22Rv1 (cell line): ENCODE measurements at regions not wholly inside any gene's neighbourhood (a gene's known extent, or its start where the extent isn't known, plus 50 kb on each side); places are given as distances from the start of the nearest gene placed in this dataset.

ENCODE experiments used
- ZFX ChIP-seq: fragments of 450-650 bp; IDR thresholded peaks from 2 replicates; pipeline ENCODE4 v1.6.1; 2017; ENCODE audit warnings: antibody characterized with exemption, borderline replicate concordance
- TF ChIP-seq, protein P1 (sequence below): fragments of 450-650 bp; IDR thresholded peaks from 2 replicates; pipeline ENCODE4 v1.5.1; 2017; ENCODE audit warnings: mild to moderate bottlenecking

DNA sequence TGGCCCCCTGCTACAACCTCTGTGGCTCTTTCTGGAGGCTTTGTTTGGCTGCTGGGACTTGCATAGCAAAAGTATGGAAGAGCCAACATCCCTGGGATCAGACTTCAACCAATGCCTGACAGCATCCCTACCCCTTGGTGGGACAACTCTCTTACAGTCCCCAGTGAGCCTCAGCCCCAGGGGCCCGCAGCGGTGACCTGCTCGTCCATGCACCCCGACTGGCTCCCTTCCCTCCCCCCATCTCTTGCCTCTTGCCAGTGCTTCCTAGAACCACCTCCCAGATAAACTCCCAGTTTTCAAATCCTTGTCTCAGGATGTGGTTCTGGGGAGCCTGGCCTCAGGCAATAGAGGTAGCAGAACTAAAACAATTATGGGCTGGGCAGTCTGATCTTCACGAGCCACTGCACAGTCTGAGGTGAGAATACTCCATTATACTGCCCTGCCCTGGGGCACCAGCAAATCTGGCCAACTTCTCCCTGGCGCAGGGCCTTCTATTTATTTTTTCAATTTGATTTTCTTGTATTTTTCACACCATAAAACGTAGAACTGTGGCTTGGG lies 86.6 kb upstream of the BRD7 start:
- TF ChIP-seq, protein P1, sequence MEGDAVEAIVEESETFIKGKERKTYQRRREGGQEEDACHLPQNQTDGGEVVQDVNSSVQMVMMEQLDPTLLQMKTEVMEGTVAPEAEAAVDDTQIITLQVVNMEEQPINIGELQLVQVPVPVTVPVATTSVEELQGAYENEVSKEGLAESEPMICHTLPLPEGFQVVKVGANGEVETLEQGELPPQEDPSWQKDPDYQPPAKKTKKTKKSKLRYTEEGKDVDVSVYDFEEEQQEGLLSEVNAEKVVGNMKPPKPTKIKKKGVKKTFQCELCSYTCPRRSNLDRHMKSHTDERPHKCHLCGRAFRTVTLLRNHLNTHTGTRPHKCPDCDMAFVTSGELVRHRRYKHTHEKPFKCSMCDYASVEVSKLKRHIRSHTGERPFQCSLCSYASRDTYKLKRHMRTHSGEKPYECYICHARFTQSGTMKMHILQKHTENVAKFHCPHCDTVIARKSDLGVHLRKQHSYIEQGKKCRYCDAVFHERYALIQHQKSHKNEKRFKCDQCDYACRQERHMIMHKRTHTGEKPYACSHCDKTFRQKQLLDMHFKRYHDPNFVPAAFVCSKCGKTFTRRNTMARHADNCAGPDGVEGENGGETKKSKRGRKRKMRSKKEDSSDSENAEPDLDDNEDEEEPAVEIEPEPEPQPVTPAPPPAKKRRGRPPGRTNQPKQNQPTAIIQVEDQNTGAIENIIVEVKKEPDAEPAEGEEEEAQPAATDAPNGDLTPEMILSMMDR = no peak
- no peak for TF ChIP-seq ZFX
